ENCODE measurements at regions not wholly inside any gene's neighbourhood (a gene's known extent, or its start where the extent isn't known, plus 50 kb on each side); places are given as distances from the start of the nearest gene placed in this dataset.

DNA sequence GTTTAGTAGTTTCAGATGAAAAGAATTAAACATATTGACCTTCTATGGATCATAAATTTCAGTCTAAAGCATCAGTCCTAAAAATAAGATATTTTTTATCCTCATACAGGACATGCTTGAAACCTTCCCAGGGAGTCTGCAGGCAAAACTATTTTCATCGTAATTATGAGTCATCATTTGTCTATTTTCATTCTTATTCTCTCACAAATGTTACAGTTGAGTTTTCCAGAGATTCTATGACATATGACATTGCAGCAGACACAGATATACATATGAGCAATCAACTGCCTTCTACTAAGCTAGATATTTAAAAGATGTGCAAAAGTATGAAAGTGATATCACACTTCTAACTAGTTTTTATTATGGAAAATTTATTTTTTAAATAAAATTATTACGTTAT, 398.0 kb downstream of the MAGEB5 start:
- H3K27me3 ChIP-seq = no peaks in the 10 kb centered on the region
- intact Hi-C loops (cut with DNase I) = no loop called here

DNA sequence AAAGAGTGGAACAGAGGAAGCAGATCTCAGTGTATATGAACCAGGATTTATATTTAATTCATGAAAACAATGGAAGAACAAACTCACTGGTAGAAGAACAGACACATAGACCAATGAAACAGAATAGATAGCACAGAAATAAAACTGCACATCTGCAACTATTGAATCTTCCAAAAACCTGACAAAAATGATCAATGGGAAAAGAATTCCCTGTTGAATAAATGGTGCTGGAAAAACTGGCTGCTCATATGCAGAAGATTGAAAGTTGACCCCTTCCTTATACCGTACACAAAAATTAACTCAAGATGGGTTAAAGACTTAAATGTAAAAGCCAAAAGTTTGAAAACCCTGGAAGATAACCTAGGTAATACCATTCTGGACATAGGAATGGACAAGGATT, 391.0 kb downstream of the MAGEB5 start:
- H3K36me3 ChIP-seq = no peaks in the 10 kb centered on the region
- H3K4me3 ChIP-seq = no peak overlapping the region
- no peaks in the 10 kb centered on the region for H3K9me3 ChIP-seq
- no peaks in the 10 kb centered on the region for H3K4me1 ChIP-seq
- ATAC-seq (no peak), DNase-seq (no peak)
- TF ChIP-seq, protein P1, sequence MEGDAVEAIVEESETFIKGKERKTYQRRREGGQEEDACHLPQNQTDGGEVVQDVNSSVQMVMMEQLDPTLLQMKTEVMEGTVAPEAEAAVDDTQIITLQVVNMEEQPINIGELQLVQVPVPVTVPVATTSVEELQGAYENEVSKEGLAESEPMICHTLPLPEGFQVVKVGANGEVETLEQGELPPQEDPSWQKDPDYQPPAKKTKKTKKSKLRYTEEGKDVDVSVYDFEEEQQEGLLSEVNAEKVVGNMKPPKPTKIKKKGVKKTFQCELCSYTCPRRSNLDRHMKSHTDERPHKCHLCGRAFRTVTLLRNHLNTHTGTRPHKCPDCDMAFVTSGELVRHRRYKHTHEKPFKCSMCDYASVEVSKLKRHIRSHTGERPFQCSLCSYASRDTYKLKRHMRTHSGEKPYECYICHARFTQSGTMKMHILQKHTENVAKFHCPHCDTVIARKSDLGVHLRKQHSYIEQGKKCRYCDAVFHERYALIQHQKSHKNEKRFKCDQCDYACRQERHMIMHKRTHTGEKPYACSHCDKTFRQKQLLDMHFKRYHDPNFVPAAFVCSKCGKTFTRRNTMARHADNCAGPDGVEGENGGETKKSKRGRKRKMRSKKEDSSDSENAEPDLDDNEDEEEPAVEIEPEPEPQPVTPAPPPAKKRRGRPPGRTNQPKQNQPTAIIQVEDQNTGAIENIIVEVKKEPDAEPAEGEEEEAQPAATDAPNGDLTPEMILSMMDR (IDR thresholded peaks at IDR 0.05) = no peak
- H3K27me3 ChIP-seq = no peaks in the 10 kb centered on the region
- H3K27ac ChIP-seq = no peak overlapping the region
- intact Hi-C loops (cut with DNase I) = no loop called here

More for the DNA sequence above, 398.0 kb downstream of the MAGEB5 start:
- TF ChIP-seq, protein P1 (IDR thresholded peaks at IDR 0.05) = no peak
- Histone ChIP-seq H3K27ac (no peak overlapping the region), H3K36me3 (no peaks in the 10 kb centered on the region), H3K9me3 (no peaks in the 10 kb centered on the region), H3K4me1 (no peaks in the 10 kb centered on the region), H3K4me3 (no peak overlapping the region)
- DNase-seq (no peak), ATAC-seq (no peak)

DNA sequence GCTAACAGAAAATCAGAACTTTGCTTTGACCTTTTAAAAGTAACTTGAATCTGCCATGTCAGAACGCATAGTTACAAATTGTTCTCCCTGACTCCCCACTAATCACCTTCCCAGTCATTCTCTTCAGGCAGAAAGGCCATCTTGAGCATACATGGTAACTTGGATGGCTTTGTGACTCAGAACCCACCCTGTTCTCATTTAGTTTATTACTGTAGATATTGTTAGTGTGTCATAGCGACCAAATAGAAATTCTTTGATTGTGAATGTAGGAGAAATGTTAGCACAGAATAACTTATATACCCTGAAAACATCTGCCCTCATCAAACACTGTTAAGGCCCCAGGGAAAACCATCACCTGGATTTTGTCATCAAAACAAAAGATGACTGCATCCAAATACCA, 382.0 kb downstream of the MAGEB5 start:
- Histone ChIP-seq H3K27me3 (no peaks in the 10 kb centered on the region), H3K36me3 (no peaks in the 10 kb centered on the region), H3K4me1 (no peaks in the 10 kb centered on the region), H3K4me3 (no peak overlapping the region), H3K9me3 (peaks cover 0 to 2% of the 10 kb centered on the region in 2 donors), H3K27ac (no peak overlapping the region)
- intact Hi-C loops (cut with DNase I) = no loop called here
- TF ChIP-seq, protein P1 (IDR thresholded peaks at IDR 0.05) = no peak
- no peak for DNase-seq
- ATAC-seq = no peak

DNA sequence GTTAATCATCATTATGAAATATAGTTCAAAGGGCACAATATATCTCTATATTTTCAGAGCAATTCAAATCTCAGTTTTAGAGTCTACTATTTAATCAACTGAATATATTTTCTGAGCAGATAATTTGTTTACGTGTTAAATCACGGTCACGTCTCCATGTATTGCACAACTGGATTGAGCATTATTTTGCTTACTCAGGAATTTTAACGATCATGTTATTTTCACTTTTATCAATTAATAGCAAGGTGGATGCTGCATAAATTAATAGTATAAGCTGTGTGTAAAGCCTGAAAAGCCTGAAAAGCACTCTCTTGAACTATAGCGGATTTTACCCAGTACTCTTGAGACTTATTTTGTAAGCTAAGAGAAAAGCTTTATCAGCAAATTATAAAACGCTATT, 374.9 kb downstream of the MAGEB5 start:
- ATAC-seq = no peak
- no peaks in the 10 kb centered on the region for H3K4me1 ChIP-seq
- no peaks in the 10 kb centered on the region for H3K36me3 ChIP-seq
- intact Hi-C loops (cut with DNase I) = no loop called here
- H3K27ac ChIP-seq = no peak overlapping the region
- H3K4me3 ChIP-seq = no peak overlapping the region
- TF ChIP-seq, protein P1 (IDR thresholded peaks at IDR 0.05) = no peak
- H3K9me3 ChIP-seq = peaks cover 0 to 2% of the 10 kb centered on the region in 2 donors
- no peak for DNase-seq
- no peaks in the 10 kb centered on the region for H3K27me3 ChIP-seq

DNA sequence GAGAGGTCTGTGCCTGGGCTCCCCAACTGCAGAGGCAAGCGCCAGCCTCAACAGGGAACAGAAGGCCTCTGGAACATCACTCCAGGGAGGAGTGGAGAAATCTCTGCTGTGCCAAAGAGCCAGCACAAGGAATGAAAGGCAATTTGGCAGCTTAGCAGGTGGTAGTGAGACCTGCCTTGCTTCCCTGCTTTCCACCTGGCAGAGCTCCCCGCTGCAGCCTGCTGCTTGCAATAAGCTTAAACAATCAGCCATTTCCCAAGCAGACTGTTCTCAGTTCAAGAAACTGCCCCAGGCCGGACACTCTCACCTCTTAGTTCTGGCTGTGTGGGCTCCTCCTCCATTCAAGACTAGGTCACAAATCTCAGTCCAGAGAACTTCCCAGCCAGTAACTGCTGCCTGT, 370.6 kb downstream of the MAGEB5 start:
- no peak for ATAC-seq
- intact Hi-C loops (cut with DNase I) = no loop called here
- no peaks in the 10 kb centered on the region for H3K9me3 ChIP-seq
- H3K27me3 ChIP-seq = no peaks in the 10 kb centered on the region
- H3K36me3 ChIP-seq = no peaks in the 10 kb centered on the region
- H3K27ac ChIP-seq = no peak overlapping the region
- no peaks in the 10 kb centered on the region for H3K4me1 ChIP-seq
- no peak for DNase-seq
- TF ChIP-seq, protein P1 (IDR thresholded peaks at IDR 0.05) = no peak
- H3K4me3 ChIP-seq = no peak overlapping the region
